GM12891 (cell line): ENCODE measurements at regions not wholly inside any gene's neighbourhood (a gene's known extent, or its start where the extent isn't known, plus 50 kb on each side); places are given as distances from the start of the nearest gene placed in this dataset.

Experiments
- DNase-seq: peaks from one replicate; pipeline ENCODE4 v3.0.0; 2011; ENCODE audit warnings: low spot score; ENCODE audit not compliant: insufficient read length
- FAIRE-seq: peaks from 2 replicates; lab custom pipeline; 2011; peaks lifted over from hg19 to GRCh38; lab: Jason Lieb, UNC
- PAX5 ChIP-seq: IDR thresholded peaks from 2 replicates; pipeline ENCODE4 v1.6.1; 2011; ENCODE audit warnings: low read length, moderate library complexity, mild to moderate bottlenecking; ENCODE audit not compliant: insufficient read depth, severe bottlenecking
- POLR2A ChIP-seq: IDR thresholded peaks from 2 replicates; pipeline ENCODE4 v1.6.1; 2011; ENCODE audit warnings: low read depth, low read length, control low read depth
- POLR2AphosphoS5 ChIP-seq: IDR thresholded peaks from 2 replicates; pipeline ENCODE4 v1.6.1; 2011; ENCODE audit warnings: low read depth, low read length, control low read depth
- POU2F2 ChIP-seq: IDR thresholded peaks from 2 replicates; pipeline ENCODE4 v1.6.1; 2011; ENCODE audit warnings: low read depth, mild to moderate bottlenecking, control low read depth, low read length, moderate library complexity
- SPI1 ChIP-seq: IDR thresholded peaks from 2 replicates; pipeline ENCODE4 v1.6.1; 2011; ENCODE audit warnings: low read depth, low read length, control low read depth
- TAF1 ChIP-seq: IDR thresholded peaks from 2 replicates; pipeline ENCODE4 v1.6.1; 2011; ENCODE audit warnings: low read depth, low read length, control low read depth

- FAIRE-seq (no peak), DNase-seq (no peak)
Observed at GRCh38 chr7:132677918-132678317, 101.6 kb upstream of the PLXNA4 start.

GRCh38 chr7:132672200-132672990, 96.1 kb upstream of the PLXNA4 start:
- no peak for FAIRE-seq
- TF ChIP-seq TAF1 = no peak
- no peak for DNase-seq

More at GRCh38 chr7:132677918-132678317, 101.6 kb upstream of the PLXNA4 start:
- no peak for TF ChIP-seq POU2F2
- TF ChIP-seq POLR2AphosphoS5 = no peak
- no peak for TF ChIP-seq TAF1
- TF ChIP-seq PAX5 = no peak
- TF ChIP-seq SPI1 = no peak
- TF ChIP-seq POLR2A = no peak

GRCh38 chr7:132666774-132667172, 90.5 kb upstream of the PLXNA4 start:
- no peak for FAIRE-seq
- no peak for TF ChIP-seq SPI1
- TF ChIP-seq TAF1 = no peak
- no peak for TF ChIP-seq POLR2A
- no peak for TF ChIP-seq PAX5
- TF ChIP-seq POLR2AphosphoS5 = no peak
- no peak for TF ChIP-seq POU2F2
- DNase-seq = no peak

GRCh38 chr7:132666071-132666773, 90.0 kb upstream of the PLXNA4 start:
- DNase-seq = no peak
- no peak for TF ChIP-seq POU2F2
- no peak for TF ChIP-seq POLR2A
- TF ChIP-seq TAF1 = no peak
- no peak for TF ChIP-seq SPI1
- TF ChIP-seq PAX5 = no peak
- no peak for TF ChIP-seq POLR2AphosphoS5
- no peak for FAIRE-seq

GRCh38 chr7:132656846-132657776, 80.8 kb upstream of the PLXNA4 start:
- no peak for FAIRE-seq
- TF ChIP-seq SPI1 = peak; percentile 44; the same call in 1 of the 2 replicates
- TF ChIP-seq POU2F2 = no peak
- no peak for TF ChIP-seq POLR2A
- TF ChIP-seq POLR2AphosphoS5 = no peak
- no peak for DNase-seq

GRCh38 chr7:132656341-132656740, 80.1 kb upstream of the PLXNA4 start:
- no peak for DNase-seq
- TF ChIP-seq SPI1 (no peak), POLR2A (no peak), TAF1 (no peak), POLR2AphosphoS5 (no peak), POU2F2 (no peak), PAX5 (no peak)
- FAIRE-seq = no peak

- FAIRE-seq (no peak), DNase-seq (peak; percentile 20)
- TF ChIP-seq SPI1 (peak; percentile 66), TAF1 (no peak)
Observed at GRCh38 chr7:132655131-132655727, 79.0 kb upstream of the PLXNA4 start.

GRCh38 chr7:132654150-132654549, 77.9 kb upstream of the PLXNA4 start:
- no peak for FAIRE-seq
- TF ChIP-seq SPI1 (peak; percentile 73), POLR2A (no peak), POLR2AphosphoS5 (no peak), POU2F2 (peak; percentile 87; the same call in 1 of the 2 replicates), PAX5 (no peak), TAF1 (no peak)
- DNase-seq = peak; percentile 29

- no peak for TF ChIP-seq POLR2A
- TF ChIP-seq SPI1 = peak; percentile 90
- DNase-seq = no peak
- peak; percentile 75 for FAIRE-seq
Observed at GRCh38 chr7:132653366-132653930, 77.2 kb upstream of the PLXNA4 start.

GRCh38 chr7:132652507-132652906, 76.2 kb upstream of the PLXNA4 start:
- DNase-seq (no peak), FAIRE-seq (no peak)
- TF ChIP-seq TAF1 (no peak), SPI1 (no peak)
